B cell (primary cell): ENCODE measurements at regions not wholly inside any gene's neighbourhood (a gene's known extent, or its start where the extent isn't known, plus 50 kb on each side); places are given as distances from the start of the nearest gene placed in this dataset.

Source experiments
- EZH2 ChIP-seq: IDR thresholded peaks from 2 replicates; pipeline ENCODE4 v1.6.1; 2012; ENCODE audit warnings: borderline replicate concordance, low read depth, mild to moderate bottlenecking, moderate library complexity, low read length; ENCODE audit not compliant: insufficient read depth, poor library complexity, severe bottlenecking
- TF ChIP-seq, protein P1 (sequence below): fragments of 200-600 bp; IDR thresholded peaks from one replicate; pipeline ENCODE4 v1.8.0; 2022; ENCODE audit warnings: antibody characterized with exemption, mild to moderate bottlenecking

- TF ChIP-seq, protein P1, sequence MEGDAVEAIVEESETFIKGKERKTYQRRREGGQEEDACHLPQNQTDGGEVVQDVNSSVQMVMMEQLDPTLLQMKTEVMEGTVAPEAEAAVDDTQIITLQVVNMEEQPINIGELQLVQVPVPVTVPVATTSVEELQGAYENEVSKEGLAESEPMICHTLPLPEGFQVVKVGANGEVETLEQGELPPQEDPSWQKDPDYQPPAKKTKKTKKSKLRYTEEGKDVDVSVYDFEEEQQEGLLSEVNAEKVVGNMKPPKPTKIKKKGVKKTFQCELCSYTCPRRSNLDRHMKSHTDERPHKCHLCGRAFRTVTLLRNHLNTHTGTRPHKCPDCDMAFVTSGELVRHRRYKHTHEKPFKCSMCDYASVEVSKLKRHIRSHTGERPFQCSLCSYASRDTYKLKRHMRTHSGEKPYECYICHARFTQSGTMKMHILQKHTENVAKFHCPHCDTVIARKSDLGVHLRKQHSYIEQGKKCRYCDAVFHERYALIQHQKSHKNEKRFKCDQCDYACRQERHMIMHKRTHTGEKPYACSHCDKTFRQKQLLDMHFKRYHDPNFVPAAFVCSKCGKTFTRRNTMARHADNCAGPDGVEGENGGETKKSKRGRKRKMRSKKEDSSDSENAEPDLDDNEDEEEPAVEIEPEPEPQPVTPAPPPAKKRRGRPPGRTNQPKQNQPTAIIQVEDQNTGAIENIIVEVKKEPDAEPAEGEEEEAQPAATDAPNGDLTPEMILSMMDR: no peak
- no peak for TF ChIP-seq EZH2
Measured at GRCh38 chr12:105622220-105622619, 291.7 kb downstream of the C12orf75 start.
